Subcutaneous abdominal adipose tissue (tissue), 5 donors: ENCODE measurements at regions not wholly inside any gene's neighbourhood (a gene's known extent, or its start where the extent isn't known, plus 50 kb on each side); places are given as distances from the start of the nearest gene placed in this dataset.
"Not testable (repeated sequence)": the region's sequence is repeated elsewhere in the genome, so short reads cannot be mapped to it uniquely, and the experiment has no call there.

Source experiments
- H3K27ac ChIP-seq: one replicate; pipeline ENCODE4 v1.7.0; 2013; ENCODE audit warnings: low read depth, mild to moderate bottlenecking, inconsistent platforms, low read length, moderate library complexity
- H3K27me3 ChIP-seq, 5 donors: one replicate each; pipeline ENCODE4 v1.7.0; 2013; ENCODE audit warnings: low read length in 5 of 5, inconsistent platforms in 1 of 5; ENCODE audit not compliant: control insufficient read depth in 5 of 5, insufficient read depth in 4 of 5
- H3K36me3 ChIP-seq, 5 donors: one replicate each; pipeline ENCODE4 v1.7.0; 2013; ENCODE audit warnings: low read length in 5 of 5; ENCODE audit not compliant: control insufficient read depth in 5 of 5, insufficient read depth in 5 of 5
- H3K4me1 ChIP-seq, 5 donors: one replicate each; pipeline ENCODE4 v1.7.0; 2013; ENCODE audit warnings: low read length in 5 of 5, mild to moderate bottlenecking in 3 of 5, moderate library complexity in 1 of 5; ENCODE audit not compliant: control insufficient read depth in 5 of 5, insufficient read depth in 5 of 5
- H3K4me3 ChIP-seq, 5 donors: one replicate each; pipeline ENCODE4 v1.7.0; 2013; ENCODE audit warnings: low read length in 5 of 5, low read depth in 1 of 5
- H3K9ac ChIP-seq, 5 donors: one replicate each; pipeline ENCODE4 v1.7.0; 2013; ENCODE audit warnings: low read length in 5 of 5, mild to moderate bottlenecking in 4 of 5, moderate library complexity in 3 of 5
- H3K9me3 ChIP-seq, 5 donors: one replicate each; pipeline ENCODE4 v1.7.0; 2013; ENCODE audit warnings: low read length in 5 of 5; ENCODE audit not compliant: control insufficient read depth in 5 of 5
- donor health status: healthy.
- donor health status: healthy.
- donor health status: healthy.
- donor health status: healthy.
- donor health status: healthy.

- not testable (repeated sequence) for H3K4me1 ChIP-seq, H3K4me3 ChIP-seq, H3K27ac ChIP-seq, H3K9ac ChIP-seq, H3K27me3 ChIP-seq, H3K36me3 ChIP-seq
- H3K9me3 ChIP-seq, result peaks cover 3 to 26% (median 20%) of the 10 kb centered on the region in 5 donors
These were observed 787.4 kb upstream of the TPTE start for GRCh38 chr21:9733761-9734558.

- H3K4me1 ChIP-seq, result no peaks in the 10 kb centered on the region
These were observed 785.9 kb upstream of the TPTE start for GRCh38 chr21:9735421-9735961.

GRCh38 chr21:9737301-9737700 lies 784.1 kb upstream of the TPTE start:
- H3K4me1 ChIP-seq, H3K36me3 ChIP-seq, H3K27ac ChIP-seq, H3K4me3 ChIP-seq, H3K9ac ChIP-seq, H3K27me3 ChIP-seq: not testable (repeated sequence)
- H3K9me3 ChIP-seq, result peaks cover 3 to 26% (median 17%) of the 10 kb centered on the region in 5 donors

More at GRCh38 chr21:9735421-9735961, 785.9 kb upstream of the TPTE start:
- Histone ChIP-seq H3K36me3 (no peaks in the 10 kb centered on the region), H3K9me3 (peaks cover 3 to 26% (median 20%) of the 10 kb centered on the region in 5 donors), H3K4me3 (peak overlapping the region in 1 of 5 donors; percentile 3), H3K9ac (no peak overlapping the region), H3K27ac (no peak overlapping the region), H3K27me3 (peaks cover 0 to 6% (median 0%) of the 10 kb centered on the region in 5 donors)

- H3K9me3 ChIP-seq, result peaks cover 3 to 26% (median 17%) of the 10 kb centered on the region in 5 donors
- H3K36me3 ChIP-seq, H3K4me1 ChIP-seq, H3K9ac ChIP-seq, H3K27ac ChIP-seq, H3K27me3 ChIP-seq, H3K4me3 ChIP-seq: not testable (repeated sequence)
These were observed 783.4 kb upstream of the TPTE start for GRCh38 chr21:9737871-9738515.

GRCh38 chr21:9738527-9738926 lies 782.9 kb upstream of the TPTE start:
- Histone ChIP-seq H3K27ac (no peak overlapping the region), H3K4me1 (no peaks in the 10 kb centered on the region), H3K9ac (no peak overlapping the region), H3K4me3 (no peak overlapping the region), H3K27me3 (peaks cover 0 to 6% (median 0%) of the 10 kb centered on the region in 5 donors), H3K9me3 (peaks cover 3 to 26% (median 17%) of the 10 kb centered on the region in 5 donors), H3K36me3 (no peaks in the 10 kb centered on the region)

- Histone ChIP-seq H3K27me3 (peaks cover 0 to 6% (median 0%) of the 10 kb centered on the region in 5 donors), H3K4me3 (no peak overlapping the region), H3K36me3 (no peaks in the 10 kb centered on the region), H3K27ac (no peak overlapping the region), H3K4me1 (no peaks in the 10 kb centered on the region), H3K9ac (no peak overlapping the region), H3K9me3 (peaks cover 2 to 24% (median 17%) of the 10 kb centered on the region in 5 donors)
These were observed 782.1 kb upstream of the TPTE start for GRCh38 chr21:9739240-9739639.

- not testable (repeated sequence) for H3K4me3 ChIP-seq, H3K9ac ChIP-seq, H3K4me1 ChIP-seq, H3K36me3 ChIP-seq, H3K27me3 ChIP-seq, H3K27ac ChIP-seq
- H3K9me3 ChIP-seq, result peaks cover 0 to 21% (median 12%) of the 10 kb centered on the region in 5 donors
These were observed 781.0 kb upstream of the TPTE start for GRCh38 chr21:9740177-9740941.

- not testable (repeated sequence) for H3K4me1 ChIP-seq, H3K27me3 ChIP-seq, H3K36me3 ChIP-seq, H3K9ac ChIP-seq, H3K27ac ChIP-seq, H3K4me3 ChIP-seq
- peaks cover 0 to 16% (median 8%) of the 10 kb centered on the region in 5 donors for H3K9me3 ChIP-seq
These were observed 780.2 kb upstream of the TPTE start for GRCh38 chr21:9740991-9741742.

- not testable (repeated sequence) for H3K4me3 ChIP-seq, H3K9ac ChIP-seq, H3K27me3 ChIP-seq, H3K9me3 ChIP-seq, H3K4me1 ChIP-seq, H3K36me3 ChIP-seq, H3K27ac ChIP-seq
These were observed 777.8 kb upstream of the TPTE start for GRCh38 chr21:9743566-9743965.
